PC-9 (cell line): ENCODE measurements at regions not wholly inside any gene's neighbourhood (a gene's known extent, or its start where the extent isn't known, plus 50 kb on each side); places are given as distances from the start of the nearest gene placed in this dataset.

ENCODE experiments used
- BruUV-seq: library from RNA; stranded (reverse); fragments of 400-500 nt; replicated peaks from 2 replicates; lab custom pipeline; 2021; lab: Mats Ljungman, UMichigan
- CTCF ChIA-PET: fragments of 300-600 bp; sonication (Branson Sonifier 250); formaldehyde crosslinking; loops from one replicate; lab custom pipeline; 2022; ENCODE audit warnings: antibody characterized with exemption; lab: Charles Lee
- POLR2A ChIA-PET: fragments of 300-600 bp; sonication (Branson Sonifier 250); formaldehyde crosslinking; loops from one replicate; lab custom pipeline; 2022; ENCODE audit warnings: antibody characterized with exemption; ENCODE audit not compliant: unreplicated experiment; lab: Charles Lee
- DNase-seq, 2 experiments: peaks; one replicate each; pipeline versions ENCODE4 v3.0.0 to v3.0.0-alpha.2; 2015 to 2022; ENCODE audit warnings: mixed read lengths in 1 of 2
- H2AFZ ChIP-seq: fragments of 200-600 bp; sonication (generic); 2 replicates; pipeline ENCODE4 v1.8.1; 2017; ENCODE audit warnings: antibody characterized with exemption
- H3F3A ChIP-seq: fragments of 200-600 bp; sonication (generic); 2 replicates; pipeline ENCODE4 v1.8.1; 2017; ENCODE audit warnings: antibody characterized with exemption, mild to moderate bottlenecking, low read depth; ENCODE audit not compliant: insufficient read depth
- H3K27ac ChIP-seq: fragments of 200-600 bp; sonication (generic); 2 replicates; pipeline ENCODE4 v1.6.1; 2016; ENCODE audit warnings: mixed run types
- H3K27me3 ChIP-seq: fragments of 200-600 bp; sonication (generic); 2 replicates; pipeline ENCODE4 v1.6.1; 2016; ENCODE audit warnings: low read depth, mixed run types; ENCODE audit not compliant: insufficient read depth
- H3K36me3 ChIP-seq: fragments of 200-600 bp; sonication (generic); 2 replicates; pipeline ENCODE4 v1.6.1; 2016; ENCODE audit warnings: low read depth, mixed run types
- H3K4me1 ChIP-seq: fragments of 200-600 bp; sonication (generic); replicated peaks from 2 replicates; pipeline ENCODE4 v1.6.1; 2016; ENCODE audit warnings: mixed run types; ENCODE audit not compliant: insufficient read depth
- H3K4me2 ChIP-seq: fragments of 200-600 bp; sonication (generic); 2 replicates; pipeline ENCODE4 v1.6.1; 2017; ENCODE audit warnings: mixed run types
- H3K4me3 ChIP-seq: fragments of 200-600 bp; sonication (generic); 2 replicates; pipeline ENCODE4 v1.6.1; 2016; ENCODE audit warnings: mixed run types
- H3K79me2 ChIP-seq: fragments of 200-600 bp; sonication (generic); 2 replicates; pipeline ENCODE4 v1.6.1; 2017; ENCODE audit warnings: low read depth, mixed run types
- H3K9me2 ChIP-seq: fragments of 200-600 bp; sonication (generic); 2 replicates; pipeline ENCODE4 v1.8.1; 2017; ENCODE audit warnings: mild to moderate bottlenecking; ENCODE audit not compliant: insufficient read depth
- H3K9me3 ChIP-seq: fragments of 200-600 bp; sonication (generic); 2 replicates; pipeline ENCODE4 v1.8.1; 2016; ENCODE audit warnings: low read depth; ENCODE audit not compliant: insufficient read depth
- H4K20me1 ChIP-seq: fragments of 200-600 bp; sonication (generic); 2 replicates; pipeline ENCODE4 v1.8.1; 2017; ENCODE audit not compliant: insufficient read depth
- EZH2 ChIP-seq: fragments of 200-600 bp; sonication (generic); IDR thresholded peaks from 2 replicates; pipeline ENCODE4 v1.8.0; 2017; ENCODE audit warnings: antibody characterized with exemption, low read depth
- intact Hi-C: fragments of 100-400 bp; cut with micrococcal nuclease; formaldehyde crosslinking; loops from one replicate; pipeline ENCODE4 v1.10.0; 2022; ENCODE audit not compliant: unreplicated experiment
- TF ChIP-seq, protein P1 (sequence below): fragments of 200-600 bp; sonication (generic); conservative IDR thresholded peaks from 2 replicates; pipeline ENCODE4 v1.6.1; 2017; ENCODE audit warnings: mixed run types, antibody characterized with exemption, mild to moderate bottlenecking, moderate library complexity

DNA sequence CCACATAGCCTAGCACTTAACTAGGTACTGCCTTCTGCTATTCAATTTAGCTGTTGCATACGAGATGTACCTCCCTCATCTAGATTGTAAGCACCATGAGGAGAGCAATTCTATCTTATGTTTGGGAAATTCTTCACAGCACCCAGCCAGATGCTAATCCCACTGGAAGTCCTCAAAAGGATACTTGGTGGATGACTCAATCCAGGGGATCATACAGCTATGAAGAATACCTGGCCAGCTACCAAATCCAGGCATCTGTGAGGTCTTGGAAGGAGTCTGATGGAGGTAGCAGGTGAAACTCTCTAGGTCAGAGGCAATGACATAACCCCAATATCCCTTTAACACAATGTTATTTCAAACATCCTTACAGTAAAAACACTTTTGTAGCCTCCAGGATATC lies 167.8 kb upstream of the NCAM1 start:
- Histone ChIP-seq H3F3A (no peaks in the 10 kb centered on the region), H3K27ac (no peak overlapping the region), H3K9me3 (no peaks in the 10 kb centered on the region), H3K27me3 (no peaks in the 10 kb centered on the region), H3K9me2 (no peaks in the 10 kb centered on the region; the same call in 1 of the 2 replicates), H2AFZ (no peak overlapping the region), H3K4me2 (no peak overlapping the region), H3K36me3 (no peaks in the 10 kb centered on the region), H3K4me3 (no peak overlapping the region), H3K79me2 (no peaks in the 10 kb centered on the region), H3K4me1 (no peaks in the 10 kb centered on the region), H4K20me1 (no peaks in the 10 kb centered on the region)
- ChIA-PET POLR2A (interaction anchor here (0.6 kb wide), 1 partner anchor 570 kb away, joined by 4 read pairs; no protein-coding TSS in a partner anchor), CTCF (no interaction called here)
- BruUV-seq, result no TSS peak
- TF ChIP-seq, protein P1, sequence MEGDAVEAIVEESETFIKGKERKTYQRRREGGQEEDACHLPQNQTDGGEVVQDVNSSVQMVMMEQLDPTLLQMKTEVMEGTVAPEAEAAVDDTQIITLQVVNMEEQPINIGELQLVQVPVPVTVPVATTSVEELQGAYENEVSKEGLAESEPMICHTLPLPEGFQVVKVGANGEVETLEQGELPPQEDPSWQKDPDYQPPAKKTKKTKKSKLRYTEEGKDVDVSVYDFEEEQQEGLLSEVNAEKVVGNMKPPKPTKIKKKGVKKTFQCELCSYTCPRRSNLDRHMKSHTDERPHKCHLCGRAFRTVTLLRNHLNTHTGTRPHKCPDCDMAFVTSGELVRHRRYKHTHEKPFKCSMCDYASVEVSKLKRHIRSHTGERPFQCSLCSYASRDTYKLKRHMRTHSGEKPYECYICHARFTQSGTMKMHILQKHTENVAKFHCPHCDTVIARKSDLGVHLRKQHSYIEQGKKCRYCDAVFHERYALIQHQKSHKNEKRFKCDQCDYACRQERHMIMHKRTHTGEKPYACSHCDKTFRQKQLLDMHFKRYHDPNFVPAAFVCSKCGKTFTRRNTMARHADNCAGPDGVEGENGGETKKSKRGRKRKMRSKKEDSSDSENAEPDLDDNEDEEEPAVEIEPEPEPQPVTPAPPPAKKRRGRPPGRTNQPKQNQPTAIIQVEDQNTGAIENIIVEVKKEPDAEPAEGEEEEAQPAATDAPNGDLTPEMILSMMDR, result no peak
- no peak for TF ChIP-seq EZH2
- DNase-seq, result no peak
- intact Hi-C loops, result loop anchor here (10.0 kb wide), 1 partner anchor 491 kb away; no protein-coding TSS in a partner anchor

DNA sequence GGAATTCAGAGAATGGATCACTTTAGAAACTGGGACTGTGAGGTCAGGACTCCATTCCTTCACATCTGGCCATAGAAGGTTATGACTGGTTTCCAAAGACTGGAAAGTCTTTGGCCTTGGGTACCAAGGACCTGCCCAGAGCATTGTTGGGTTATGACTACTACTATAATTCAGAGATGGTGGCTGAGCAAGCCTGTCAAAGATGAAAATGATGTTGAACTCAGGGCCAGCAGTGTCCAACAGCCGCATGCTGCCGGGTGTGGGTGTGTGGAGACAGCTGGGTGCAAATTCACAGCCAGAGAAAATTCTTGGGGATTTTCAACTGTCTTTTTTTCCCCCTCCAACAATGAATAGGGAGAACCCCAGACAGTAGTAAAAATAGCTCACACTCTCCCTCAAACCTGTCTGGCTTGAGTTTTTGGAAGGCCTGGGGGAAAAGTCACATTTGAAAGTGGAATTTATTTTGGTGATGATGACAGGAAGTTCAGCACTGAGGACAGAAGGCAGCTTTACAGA lies 166.8 kb upstream of the NCAM1 start:
- Histone ChIP-seq H3K4me3 (no peak overlapping the region), H4K20me1 (no peaks in the 10 kb centered on the region), H3F3A (no peaks in the 10 kb centered on the region), H3K9me2 (no peaks in the 10 kb centered on the region; the same call in 1 of the 2 replicates), H3K4me1 (no peaks in the 10 kb centered on the region), H3K27me3 (no peaks in the 10 kb centered on the region), H2AFZ (no peak overlapping the region), H3K36me3 (no peaks in the 10 kb centered on the region), H3K79me2 (no peaks in the 10 kb centered on the region), H3K9me3 (no peaks in the 10 kb centered on the region), H3K4me2 (no peak overlapping the region), H3K27ac (no peak overlapping the region)
- ChIA-PET POLR2A (no interaction called here), CTCF (no interaction called here)
- BruUV-seq, result no TSS peak
- DNase-seq, result no peak
- TF ChIP-seq, protein P1, result no peak
- no peak for TF ChIP-seq EZH2
- intact Hi-C loops, result loop anchor here (2.0 to 10.0 kb wide), 2 partner anchors 206 to 490 kb away; no protein-coding TSS in a partner anchor

DNA sequence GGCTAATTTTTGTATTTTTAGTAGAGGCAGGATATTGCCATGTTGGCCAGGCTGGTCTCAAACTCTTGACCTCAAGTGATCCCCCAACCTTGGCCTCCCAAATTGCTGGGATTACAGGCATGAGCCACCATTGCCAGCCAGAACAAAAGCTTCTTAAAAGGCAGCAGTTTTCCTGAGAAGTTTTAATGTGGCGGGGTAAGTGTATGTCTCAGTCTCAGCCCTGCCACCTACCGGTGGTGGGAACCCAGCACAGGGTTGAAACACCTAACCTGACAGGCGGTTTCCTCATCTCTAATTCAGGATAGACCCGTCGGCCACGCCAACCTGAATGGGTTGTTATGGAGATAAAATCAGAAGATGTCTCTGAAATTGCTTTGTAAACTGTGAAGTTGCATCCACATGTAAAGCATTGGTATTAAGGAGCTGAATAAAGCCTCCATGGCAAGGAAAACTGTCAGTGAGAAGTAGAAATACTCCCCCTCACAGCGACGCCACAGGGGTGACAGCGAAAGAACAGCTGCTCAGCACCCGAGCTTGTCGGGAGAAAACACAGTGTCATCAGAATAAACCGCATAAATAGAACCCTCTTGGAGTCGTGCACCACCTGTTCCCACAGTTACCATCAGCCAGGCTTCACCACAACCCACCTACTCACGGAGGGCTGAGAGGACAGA lies 165.9 kb upstream of the NCAM1 start:
- no peaks in the 10 kb centered on the region; the same call in 1 of the 2 replicates for H3K9me2 ChIP-seq
- no peaks in the 10 kb centered on the region for H3K4me1 ChIP-seq
- no peak overlapping the region for H3K27ac ChIP-seq
- no peaks in the 10 kb centered on the region for H3F3A ChIP-seq
- no peaks in the 10 kb centered on the region for H4K20me1 ChIP-seq
- ChIA-PET POLR2A (no interaction called here), CTCF (interaction anchor here (0.6 to 0.8 kb wide), 2 partner anchors 207 to 492 kb away, joined by 3 read pairs; no protein-coding TSS in a partner anchor)
- H2AFZ ChIP-seq, result no peak overlapping the region
- H3K36me3 ChIP-seq, result no peaks in the 10 kb centered on the region
- no peaks in the 10 kb centered on the region for H3K79me2 ChIP-seq
- H3K27me3 ChIP-seq, result no peaks in the 10 kb centered on the region
- peak in 1 of 2 experiments; percentile 30 for DNase-seq
- no peak for TF ChIP-seq EZH2
- TF ChIP-seq, protein P1, result peak; percentile 81
- H3K4me2 ChIP-seq, result no peak overlapping the region
- H3K4me3 ChIP-seq, result no peak overlapping the region
- intact Hi-C loops, result loop anchor here (2.0 to 10.0 kb wide), 2 partner anchors 206 to 490 kb away; no protein-coding TSS in a partner anchor
- no peaks in the 10 kb centered on the region for H3K9me3 ChIP-seq
- BruUV-seq, result no TSS peak
